IPS-15b (cell line): ENCODE measurements at regions not wholly inside any gene's neighbourhood (a gene's known extent, or its start where the extent isn't known, plus 50 kb on each side); places are given as distances from the start of the nearest gene placed in this dataset.

Source experiments
- H3K27me3 ChIP-seq: one replicate; pipeline ENCODE4 v1.6.1; 2013; ENCODE audit warnings: low read length; ENCODE audit not compliant: control insufficient read depth, insufficient read depth
- H3K36me3 ChIP-seq: one replicate; pipeline ENCODE4 v1.6.1; 2013; ENCODE audit warnings: low read length; ENCODE audit not compliant: control insufficient read depth, insufficient read depth
- H3K4me1 ChIP-seq: one replicate; pipeline ENCODE4 v1.6.1; 2013; ENCODE audit warnings: mild to moderate bottlenecking, low read length; ENCODE audit not compliant: control insufficient read depth, insufficient read depth
- H3K4me3 ChIP-seq: one replicate; pipeline ENCODE4 v1.5.1; 2013; ENCODE audit warnings: low read depth, low read length
- H3K9ac ChIP-seq: one replicate; pipeline ENCODE4 v1.6.1; 2013; ENCODE audit warnings: low read depth, mild to moderate bottlenecking, low read length
- H3K9me3 ChIP-seq: one replicate; pipeline ENCODE4 v1.6.1; 2013; ENCODE audit warnings: mild to moderate bottlenecking, low read length; ENCODE audit not compliant: control insufficient read depth, insufficient read depth

DNA sequence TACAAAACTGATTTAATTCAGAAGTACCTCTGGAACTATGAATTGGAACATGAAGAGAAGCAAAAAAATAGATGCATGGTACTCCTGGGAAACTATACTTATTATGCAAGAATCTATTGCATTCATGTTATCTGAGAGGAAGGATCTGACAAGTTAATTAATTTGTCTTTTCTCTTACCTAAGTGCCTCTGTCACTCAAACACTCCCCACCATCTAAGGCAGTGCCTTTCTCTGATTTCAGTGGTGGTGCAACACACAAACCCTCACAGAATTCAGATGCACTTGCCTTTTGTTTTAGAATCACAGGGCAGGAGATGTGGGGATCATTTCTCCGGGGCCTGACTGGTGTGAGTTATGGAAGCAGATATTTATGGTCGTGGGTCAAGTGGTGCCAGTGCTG is 52.5 kb upstream of the C9orf72 start:
- Histone ChIP-seq H3K27me3 (peaks cover 9% of the 10 kb centered on the region), H3K4me3 (no peak overlapping the region), H3K9me3 (no peaks in the 10 kb centered on the region), H3K9ac (no peak overlapping the region), H3K36me3 (no peaks in the 10 kb centered on the region), H3K4me1 (peaks cover 11% of the 10 kb centered on the region)

DNA sequence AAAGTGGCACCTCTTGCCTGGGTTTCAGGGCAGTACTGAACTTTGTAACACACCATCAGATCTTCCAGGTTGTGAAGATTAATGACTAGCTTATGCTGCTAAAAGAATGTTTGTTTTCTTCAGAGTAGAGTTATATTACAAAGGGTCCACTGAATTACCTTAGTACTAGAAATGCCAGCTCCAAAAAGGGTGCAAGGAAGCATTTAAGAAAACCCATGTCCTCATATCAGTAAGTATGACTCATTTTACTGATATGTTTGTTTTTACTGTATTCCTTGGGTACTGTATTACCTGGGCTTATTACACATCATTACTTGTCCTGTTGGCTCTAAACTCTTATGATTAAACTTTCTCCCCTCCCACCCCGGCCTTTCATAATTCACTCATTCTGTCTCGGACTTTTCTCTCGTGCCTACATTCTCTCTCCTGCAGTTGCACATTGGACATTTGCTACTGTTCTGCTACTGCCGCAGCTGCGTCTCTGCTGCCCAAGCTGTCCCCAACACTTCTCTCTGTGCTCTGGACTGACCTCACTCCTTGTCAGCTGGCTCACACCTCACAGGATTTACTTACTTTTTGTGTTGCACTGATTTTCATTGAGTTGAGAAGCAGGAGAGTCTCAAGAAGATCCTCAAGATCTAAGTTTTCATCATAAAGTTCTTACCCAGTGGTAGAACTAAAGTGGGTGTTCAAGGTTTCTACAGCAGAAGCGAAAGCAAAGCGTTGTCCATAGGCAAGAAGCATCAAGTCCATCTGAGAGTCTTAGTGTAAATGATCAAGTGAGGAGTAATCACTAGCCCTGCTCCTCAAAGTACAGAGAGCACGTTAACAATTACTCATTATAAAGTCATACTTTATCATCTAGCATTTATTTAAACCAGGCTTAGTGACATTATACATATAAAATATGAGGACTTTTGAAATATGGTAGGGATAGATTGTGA is 53.2 kb upstream of the C9orf72 start:
- Histone ChIP-seq H3K4me1 (peaks cover 11% of the 10 kb centered on the region), H3K9me3 (no peaks in the 10 kb centered on the region), H3K9ac (no peak overlapping the region), H3K4me3 (no peak overlapping the region), H3K27me3 (peaks cover 9% of the 10 kb centered on the region), H3K36me3 (no peaks in the 10 kb centered on the region)

DNA sequence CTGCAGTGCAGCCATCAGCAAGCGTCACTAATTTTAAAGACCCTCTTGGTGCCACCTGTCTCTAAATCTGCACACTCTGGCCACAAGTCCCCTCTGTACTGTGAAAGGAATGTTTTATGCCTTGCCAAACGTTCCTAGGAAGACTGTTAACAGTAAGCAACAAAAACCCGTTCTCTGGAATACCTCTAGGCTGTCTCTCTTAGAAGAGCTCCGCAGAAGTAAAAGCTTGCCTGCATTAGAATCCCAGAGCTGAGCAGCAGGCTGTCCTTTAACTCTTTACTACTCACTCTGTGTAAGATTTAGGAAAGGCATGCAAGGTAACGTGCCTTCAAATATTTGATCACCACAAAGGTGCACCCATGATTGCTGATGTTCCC is 53.9 kb upstream of the C9orf72 start:
- peaks cover 11% of the 10 kb centered on the region for H3K4me1 ChIP-seq
- H3K9me3 ChIP-seq, result no peaks in the 10 kb centered on the region
- H3K36me3 ChIP-seq, result no peaks in the 10 kb centered on the region
- H3K27me3 ChIP-seq, result peaks cover 9% of the 10 kb centered on the region
- H3K9ac ChIP-seq, result no peak overlapping the region
- H3K4me3 ChIP-seq, result no peak overlapping the region

DNA sequence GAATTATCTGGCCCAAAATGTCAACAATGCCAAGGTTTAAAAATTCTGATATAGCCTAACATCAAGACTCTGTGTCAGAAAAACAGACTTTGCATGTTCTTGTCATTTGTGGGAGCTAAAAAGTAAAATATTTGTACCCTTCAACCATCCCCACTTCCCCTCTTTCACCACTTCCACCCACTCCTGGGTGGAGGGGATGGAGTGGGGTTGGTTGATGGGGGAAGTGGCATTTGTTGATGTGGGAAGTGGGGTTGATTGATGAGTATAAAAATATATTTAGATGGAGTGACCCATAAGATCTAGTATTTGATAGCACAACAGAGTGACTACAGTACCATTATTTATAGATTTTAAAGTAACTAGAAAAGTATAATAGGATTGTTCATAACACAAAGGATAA is 55.0 kb upstream of the C9orf72 start:
- H3K9me3 ChIP-seq, result no peaks in the 10 kb centered on the region
- no peak overlapping the region for H3K4me3 ChIP-seq
- H3K36me3 ChIP-seq, result no peaks in the 10 kb centered on the region
- peaks cover 11% of the 10 kb centered on the region for H3K4me1 ChIP-seq
- no peak overlapping the region for H3K9ac ChIP-seq
- H3K27me3 ChIP-seq, result peaks cover 9% of the 10 kb centered on the region

- no peaks in the 10 kb centered on the region for H3K9me3 ChIP-seq
- peaks cover 11% of the 10 kb centered on the region for H3K4me1 ChIP-seq
- H3K36me3 ChIP-seq, result no peaks in the 10 kb centered on the region
- H3K4me3 ChIP-seq, result no peak overlapping the region
- no peak overlapping the region for H3K9ac ChIP-seq
- peaks cover 9% of the 10 kb centered on the region for H3K27me3 ChIP-seq
Measured at GRCh38 chr9:27629425-27629824, 56.1 kb upstream of the C9orf72 start.

- no peak overlapping the region for H3K4me3 ChIP-seq
- H3K4me1 ChIP-seq, result peaks cover 7% of the 10 kb centered on the region
- H3K9me3 ChIP-seq, result no peaks in the 10 kb centered on the region
- no peak overlapping the region for H3K9ac ChIP-seq
- no peaks in the 10 kb centered on the region for H3K36me3 ChIP-seq
- no peaks in the 10 kb centered on the region for H3K27me3 ChIP-seq
Measured at GRCh38 chr9:27632254-27632653, 59.0 kb upstream of the C9orf72 start.

- Histone ChIP-seq H3K4me3 (no peak overlapping the region), H3K4me1 (no peaks in the 10 kb centered on the region), H3K9ac (no peak overlapping the region), H3K9me3 (no peaks in the 10 kb centered on the region), H3K27me3 (no peaks in the 10 kb centered on the region), H3K36me3 (no peaks in the 10 kb centered on the region)
Measured at GRCh38 chr9:27633764-27634163, 60.5 kb upstream of the C9orf72 start.

DNA sequence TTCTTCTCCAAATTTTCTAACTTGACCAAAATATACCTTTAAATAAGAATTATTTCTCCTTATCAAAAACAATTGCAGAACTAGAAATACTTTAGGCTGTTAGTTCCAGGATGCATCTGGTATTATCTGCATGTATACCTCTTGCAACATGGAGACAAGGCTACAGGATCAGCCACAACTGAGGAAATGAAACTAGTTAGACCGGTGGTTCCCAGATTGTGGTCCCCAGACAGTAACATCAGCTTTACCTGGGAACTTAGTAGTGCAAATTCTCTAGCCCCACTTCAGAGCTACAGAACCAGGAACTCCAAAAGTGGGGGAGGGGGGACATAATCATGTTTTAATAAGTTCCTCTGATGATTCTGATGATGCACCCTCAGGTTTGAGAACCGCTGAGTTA is 61.6 kb upstream of the C9orf72 start:
- no peaks in the 10 kb centered on the region for H3K9me3 ChIP-seq
- H3K9ac ChIP-seq, result no peak overlapping the region
- no peaks in the 10 kb centered on the region for H3K27me3 ChIP-seq
- no peaks in the 10 kb centered on the region for H3K4me1 ChIP-seq
- no peak overlapping the region for H3K4me3 ChIP-seq
- H3K36me3 ChIP-seq, result no peaks in the 10 kb centered on the region

- H3K27me3 ChIP-seq, result no peaks in the 10 kb centered on the region
- H3K4me1 ChIP-seq, result no peaks in the 10 kb centered on the region
- no peaks in the 10 kb centered on the region for H3K36me3 ChIP-seq
- H3K9ac ChIP-seq, result no peak overlapping the region
- H3K9me3 ChIP-seq, result no peaks in the 10 kb centered on the region
- H3K4me3 ChIP-seq, result no peak overlapping the region
Measured at GRCh38 chr9:27638716-27639115, 65.4 kb upstream of the C9orf72 start.

GRCh38 chr9:27645161-27645840 is 72.0 kb upstream of the C9orf72 start:
- no peaks in the 10 kb centered on the region for H3K36me3 ChIP-seq
- no peak overlapping the region for H3K9ac ChIP-seq
- no peaks in the 10 kb centered on the region for H3K27me3 ChIP-seq
- no peak overlapping the region for H3K4me3 ChIP-seq
- H3K4me1 ChIP-seq, result peaks cover 6% of the 10 kb centered on the region
- no peaks in the 10 kb centered on the region for H3K9me3 ChIP-seq

GRCh38 chr9:27653246-27653645 is 80.0 kb upstream of the C9orf72 start:
- H3K4me1 ChIP-seq, result no peaks in the 10 kb centered on the region
- no peak overlapping the region for H3K9ac ChIP-seq
- no peaks in the 10 kb centered on the region for H3K27me3 ChIP-seq
- no peaks in the 10 kb centered on the region for H3K36me3 ChIP-seq
- no peak overlapping the region for H3K4me3 ChIP-seq
- H3K9me3 ChIP-seq, result no peaks in the 10 kb centered on the region

DNA sequence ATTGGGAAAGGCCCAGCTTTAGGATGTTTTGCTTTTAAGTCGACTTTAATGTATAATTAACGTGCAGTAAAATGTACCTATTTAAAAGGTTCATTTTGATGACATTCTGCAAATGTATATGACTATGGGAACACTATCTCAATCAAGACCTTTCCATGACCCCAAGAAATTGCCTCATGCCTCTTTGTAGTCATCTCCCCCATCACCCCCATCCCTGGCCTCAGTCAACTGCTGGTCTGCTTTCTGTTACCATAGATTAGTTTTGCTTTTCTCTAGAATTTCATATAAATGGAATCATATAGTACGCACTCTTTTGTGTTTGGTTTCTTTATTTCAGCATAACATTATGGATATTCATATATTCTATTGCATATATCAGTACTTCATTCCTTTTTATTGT is 80.7 kb upstream of the C9orf72 start:
- H3K9ac ChIP-seq, result no peak overlapping the region
- H3K4me3 ChIP-seq, result no peak overlapping the region
- H3K9me3 ChIP-seq, result no peaks in the 10 kb centered on the region
- H3K36me3 ChIP-seq, result no peaks in the 10 kb centered on the region
- H3K27me3 ChIP-seq, result no peaks in the 10 kb centered on the region
- H3K4me1 ChIP-seq, result no peaks in the 10 kb centered on the region
